C4-2B (cell line): ENCODE measurements at regions not wholly inside any gene's neighbourhood (a gene's known extent, or its start where the extent isn't known, plus 50 kb on each side); places are given as distances from the start of the nearest gene placed in this dataset.

Experiments
- H3K27ac ChIP-seq: fragments of 450-650 bp; 2 replicates; pipeline ENCODE4 v1.5.1; 2017
- ZFX ChIP-seq: fragments of 450-650 bp; IDR thresholded peaks from 2 replicates; pipeline ENCODE4 v1.6.1; 2017
- TF ChIP-seq, protein P1 (sequence below): fragments of 450-650 bp; conservative IDR thresholded peaks from 2 replicates; pipeline ENCODE4 v1.5.1; 2017; ENCODE audit warnings: mild to moderate bottlenecking

DNA sequence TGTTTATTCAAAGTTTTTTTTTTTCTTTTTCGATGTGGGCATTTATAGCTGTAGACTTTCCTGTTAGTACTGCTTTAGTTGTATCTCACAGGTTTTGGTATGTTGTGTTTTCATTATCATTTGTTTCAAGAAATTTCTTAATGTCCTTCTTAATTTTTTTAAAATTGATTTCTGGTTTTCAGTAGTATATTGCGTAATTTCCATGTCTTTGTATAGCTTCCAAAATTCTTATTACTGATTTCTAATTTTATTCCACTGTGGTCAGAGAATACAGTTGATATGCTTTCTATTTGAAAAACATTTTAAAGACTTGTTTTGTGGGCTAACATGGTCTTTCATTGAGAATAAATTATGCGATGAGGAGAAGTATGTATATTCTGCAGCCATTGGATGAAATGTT is 463.2 kb upstream of the B3GALT2 start:
- no peak overlapping the region for H3K27ac ChIP-seq
- TF ChIP-seq ZFX, result no peak

DNA sequence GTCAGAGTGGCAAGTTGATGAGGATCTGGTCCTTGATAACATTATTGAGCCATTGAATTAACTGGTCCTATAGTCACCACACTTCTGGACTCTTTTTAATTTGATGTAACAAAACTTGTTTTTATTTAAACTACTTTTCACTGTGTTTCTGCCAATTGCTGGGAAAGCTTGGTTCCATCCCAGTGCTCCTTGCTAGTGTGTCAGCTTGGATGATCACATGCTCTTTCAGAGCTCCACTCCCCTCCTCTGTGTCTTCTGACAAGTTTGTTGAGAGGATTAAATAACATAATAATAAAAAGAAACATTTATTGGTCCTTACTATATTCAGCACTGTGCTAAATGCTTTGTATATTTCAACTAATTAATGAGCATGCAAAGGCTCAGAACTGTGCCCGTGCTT is 448.5 kb upstream of the B3GALT2 start:
- H3K27ac ChIP-seq, result no peak overlapping the region

DNA sequence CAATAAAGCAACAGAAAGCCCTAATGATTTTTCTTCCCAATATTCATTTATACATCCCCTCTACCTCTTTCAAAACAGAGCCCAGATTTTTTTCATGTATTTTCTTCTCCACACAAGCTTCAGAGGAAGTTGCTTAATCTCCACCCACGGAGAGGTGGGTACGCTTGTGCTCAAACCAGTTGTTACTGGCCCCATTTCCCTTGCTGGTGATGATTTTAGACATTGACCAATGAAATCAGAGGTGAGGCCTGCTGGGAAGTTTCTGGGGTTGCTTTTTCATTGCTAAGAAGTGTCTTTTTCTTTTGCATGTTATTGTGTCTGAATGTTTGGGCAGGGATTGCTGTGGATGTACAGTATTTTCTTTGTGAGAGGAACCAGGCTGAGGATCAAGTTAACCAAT is 448.1 kb upstream of the B3GALT2 start:
- TF ChIP-seq, protein P1, sequence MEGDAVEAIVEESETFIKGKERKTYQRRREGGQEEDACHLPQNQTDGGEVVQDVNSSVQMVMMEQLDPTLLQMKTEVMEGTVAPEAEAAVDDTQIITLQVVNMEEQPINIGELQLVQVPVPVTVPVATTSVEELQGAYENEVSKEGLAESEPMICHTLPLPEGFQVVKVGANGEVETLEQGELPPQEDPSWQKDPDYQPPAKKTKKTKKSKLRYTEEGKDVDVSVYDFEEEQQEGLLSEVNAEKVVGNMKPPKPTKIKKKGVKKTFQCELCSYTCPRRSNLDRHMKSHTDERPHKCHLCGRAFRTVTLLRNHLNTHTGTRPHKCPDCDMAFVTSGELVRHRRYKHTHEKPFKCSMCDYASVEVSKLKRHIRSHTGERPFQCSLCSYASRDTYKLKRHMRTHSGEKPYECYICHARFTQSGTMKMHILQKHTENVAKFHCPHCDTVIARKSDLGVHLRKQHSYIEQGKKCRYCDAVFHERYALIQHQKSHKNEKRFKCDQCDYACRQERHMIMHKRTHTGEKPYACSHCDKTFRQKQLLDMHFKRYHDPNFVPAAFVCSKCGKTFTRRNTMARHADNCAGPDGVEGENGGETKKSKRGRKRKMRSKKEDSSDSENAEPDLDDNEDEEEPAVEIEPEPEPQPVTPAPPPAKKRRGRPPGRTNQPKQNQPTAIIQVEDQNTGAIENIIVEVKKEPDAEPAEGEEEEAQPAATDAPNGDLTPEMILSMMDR, result no peak
- TF ChIP-seq ZFX, result no peak
- no peak overlapping the region for H3K27ac ChIP-seq

More for the DNA sequence above, 448.5 kb upstream of the B3GALT2 start:
- TF ChIP-seq ZFX, result no peak
- TF ChIP-seq, protein P1, result no peak

DNA sequence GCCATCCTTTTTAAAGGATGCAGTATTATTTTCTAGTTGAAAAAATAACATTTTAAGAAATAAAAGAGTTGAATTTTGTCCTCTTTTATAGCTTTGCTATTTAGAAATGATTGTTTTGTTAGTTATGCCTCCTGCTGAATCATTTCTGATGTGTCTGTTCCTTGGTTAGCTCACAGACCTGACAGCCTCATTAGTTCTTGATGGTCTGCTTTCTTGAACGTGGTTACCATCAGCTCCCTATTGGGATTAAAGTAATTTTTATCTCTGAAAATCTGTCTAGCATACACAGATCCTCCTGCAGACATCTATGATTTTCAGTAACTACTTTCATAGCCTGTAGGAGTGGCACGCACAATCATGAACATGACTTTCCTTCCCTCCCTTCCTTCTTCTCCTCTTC is 447.6 kb upstream of the B3GALT2 start:
- H3K27ac ChIP-seq, result no peak overlapping the region
- TF ChIP-seq ZFX, result no peak
- TF ChIP-seq, protein P1, result no peak

DNA sequence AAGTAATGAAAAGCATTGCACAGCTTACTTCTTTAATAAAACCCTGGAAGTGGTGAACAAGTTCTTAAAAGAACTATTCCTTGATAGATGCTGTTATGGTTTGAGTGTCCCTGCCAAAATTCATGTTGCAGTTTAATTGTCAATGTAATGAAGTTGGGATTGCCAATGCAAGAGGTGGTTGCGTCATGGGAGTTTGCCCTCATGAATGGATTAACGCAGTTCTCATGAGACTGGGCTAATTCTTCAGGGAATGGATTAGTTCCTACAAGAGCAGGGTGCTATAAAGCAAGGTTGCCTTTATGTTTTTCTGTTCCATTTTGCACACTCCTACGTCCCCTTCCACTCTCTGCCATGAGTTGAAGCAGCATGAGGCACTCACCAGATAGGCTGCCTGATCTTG is 446.7 kb upstream of the B3GALT2 start:
- TF ChIP-seq ZFX, result no peak
- TF ChIP-seq, protein P1, result no peak
- no peak overlapping the region for H3K27ac ChIP-seq

DNA sequence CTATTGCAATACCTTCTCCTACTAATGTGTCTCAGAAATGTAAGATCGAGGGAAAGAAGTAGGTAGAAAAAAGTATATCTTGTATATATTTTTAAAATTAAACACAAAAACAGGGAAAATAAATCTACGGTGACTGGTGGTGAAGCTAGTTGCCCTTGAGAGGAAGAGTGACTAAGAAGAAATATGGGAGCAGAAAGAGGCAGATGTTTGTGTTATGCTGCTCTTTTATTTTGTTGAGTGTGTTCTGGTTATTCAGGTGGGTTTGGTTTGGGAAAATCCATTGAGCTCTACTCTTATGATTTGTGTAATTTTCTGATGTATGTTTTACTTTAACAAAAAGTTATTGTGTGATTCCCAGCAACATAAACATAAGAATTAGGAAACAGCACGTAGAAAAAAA is 444.9 kb upstream of the B3GALT2 start:
- H3K27ac ChIP-seq, result no peak overlapping the region
- TF ChIP-seq, protein P1, result no peak
- TF ChIP-seq ZFX, result no peak

DNA sequence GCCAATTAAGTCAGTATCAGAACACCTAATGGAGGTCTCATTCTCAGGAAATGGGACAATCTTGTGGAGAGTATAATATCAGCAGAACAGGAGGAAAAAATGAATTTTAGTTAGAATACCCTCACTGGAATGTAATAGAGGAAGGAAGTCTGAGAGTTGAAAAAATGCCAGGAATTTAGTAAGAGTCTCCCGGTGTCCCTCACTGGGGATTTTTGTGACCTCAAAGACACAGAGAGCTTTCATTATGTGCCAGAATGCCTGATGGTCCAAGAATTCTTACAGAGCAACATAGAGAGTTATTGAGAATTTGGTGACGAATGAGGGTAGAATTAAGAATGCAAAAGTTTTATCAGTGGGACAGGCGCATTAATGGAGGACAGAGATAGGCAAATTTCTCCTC is 443.5 kb upstream of the B3GALT2 start:
- H3K27ac ChIP-seq, result no peak overlapping the region
- TF ChIP-seq, protein P1, result no peak
- no peak for TF ChIP-seq ZFX

DNA sequence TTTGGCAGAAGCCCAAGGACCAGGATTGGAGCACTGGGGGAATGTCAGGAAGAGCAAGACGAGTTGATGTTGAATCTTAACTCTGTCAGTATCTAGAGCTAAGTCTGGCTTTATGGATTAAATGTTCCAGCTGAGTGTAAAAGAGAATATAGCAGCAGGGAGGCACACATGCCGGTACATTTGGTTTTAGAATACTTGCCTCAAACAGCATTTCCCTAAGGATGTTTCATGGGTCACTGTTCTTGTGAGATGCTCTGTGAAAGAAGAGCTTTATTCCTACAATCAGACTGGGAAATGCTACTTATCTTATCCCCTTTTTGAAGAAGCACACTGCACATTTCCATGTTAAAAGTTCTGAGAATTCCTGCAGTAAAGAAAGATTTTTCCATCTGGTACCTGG is 440.3 kb upstream of the B3GALT2 start:
- H3K27ac ChIP-seq, result no peak overlapping the region
- TF ChIP-seq ZFX, result no peak
- TF ChIP-seq, protein P1, result no peak
